Activated CD4-positive, alpha-beta memory T cell treated with anti-CD3 and anti-CD28 coated beads for 36 hours (primary cell): ENCODE measurements at regions not wholly inside any gene's neighbourhood (a gene's known extent, or its start where the extent isn't known, plus 50 kb on each side); places are given as distances from the start of the nearest gene placed in this dataset.
"Not testable (repeated sequence)": the region's sequence is repeated elsewhere in the genome, so short reads cannot be mapped to it uniquely, and the experiment has no call there.

ENCODE experiments used
- CTCF ChIA-PET: fragments of 350-600 bp; sonication (Branson Sonifier 250); formaldehyde crosslinking; loops from one replicate; lab custom pipeline; 2021; ENCODE audit warnings: antibody characterized with exemption, inconsistent platforms; lab: Charles Lee
- POLR2A ChIA-PET: fragments of 350-600 bp; sonication (Branson Sonifier 250); formaldehyde crosslinking; loops from one replicate; lab custom pipeline; 2021; ENCODE audit warnings: antibody characterized with exemption; lab: Charles Lee
- DNase-seq: peaks from one replicate; pipeline ENCODE4 v3.0.0-alpha.2; 2020
- H3K27ac Mint-ChIP-seq: one replicate; pipeline ENCODE4 v1.8.0; 2021; ENCODE audit warnings: mixed read lengths
- H3K27me3 Mint-ChIP-seq: one replicate; pipeline ENCODE4 v1.8.0; 2021; ENCODE audit warnings: mixed read lengths
- H3K36me3 Mint-ChIP-seq: one replicate; pipeline ENCODE4 v1.8.0; 2021; ENCODE audit warnings: mixed read lengths
- H3K4me1 Mint-ChIP-seq: one replicate; pipeline ENCODE4 v1.8.0; 2021; ENCODE audit warnings: low read depth, mixed read lengths
- H3K4me3 Mint-ChIP-seq: one replicate; pipeline ENCODE4 v1.8.0; 2021; ENCODE audit warnings: mild to moderate bottlenecking, mixed read lengths
- H3K9me3 Mint-ChIP-seq: one replicate; pipeline ENCODE4 v1.8.0; 2021; ENCODE audit warnings: mixed read lengths
- intact Hi-C: fragments of 100-400 bp; cut with micrococcal nuclease; formaldehyde crosslinking; loops from one replicate; pipeline ENCODE4 v1.15.1; 2023

DNA sequence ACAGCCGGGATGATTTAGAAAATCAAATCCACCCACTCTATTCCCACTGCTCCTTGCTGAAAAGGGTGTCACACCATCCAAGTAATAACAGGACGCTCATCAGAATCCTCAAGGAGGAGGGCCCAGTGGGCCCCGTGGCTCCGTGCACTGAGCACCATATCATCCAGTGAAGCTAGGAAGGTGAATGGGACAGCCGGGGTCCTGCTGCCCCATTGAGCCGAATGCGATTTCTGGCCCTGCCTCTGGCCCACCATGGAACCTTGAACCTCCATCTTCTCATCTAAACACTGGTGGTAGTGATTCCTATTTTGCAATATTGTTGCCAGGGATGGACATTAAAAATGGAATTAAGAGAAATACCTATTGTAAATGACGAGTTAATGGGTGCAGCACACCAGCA lies 99.1 kb upstream of the SLC6A11 start:
- Mint-ChIP-seq H3K36me3 (no peaks in the 10 kb centered on the region), H3K4me3 (no peak overlapping the region), H3K9me3 (no peaks in the 10 kb centered on the region), H3K4me1 (no peaks in the 10 kb centered on the region), H3K27me3 (peaks cover 16% of the 10 kb centered on the region), H3K27ac (no peak overlapping the region)
- ChIA-PET POLR2A (no interaction called here), CTCF (interaction anchor here (0.6 kb wide), 1 partner anchor 894 kb away, joined by 3 read pairs; no protein-coding TSS in a partner anchor)
- intact Hi-C loops = no loop called here
- no peak for DNase-seq

DNA sequence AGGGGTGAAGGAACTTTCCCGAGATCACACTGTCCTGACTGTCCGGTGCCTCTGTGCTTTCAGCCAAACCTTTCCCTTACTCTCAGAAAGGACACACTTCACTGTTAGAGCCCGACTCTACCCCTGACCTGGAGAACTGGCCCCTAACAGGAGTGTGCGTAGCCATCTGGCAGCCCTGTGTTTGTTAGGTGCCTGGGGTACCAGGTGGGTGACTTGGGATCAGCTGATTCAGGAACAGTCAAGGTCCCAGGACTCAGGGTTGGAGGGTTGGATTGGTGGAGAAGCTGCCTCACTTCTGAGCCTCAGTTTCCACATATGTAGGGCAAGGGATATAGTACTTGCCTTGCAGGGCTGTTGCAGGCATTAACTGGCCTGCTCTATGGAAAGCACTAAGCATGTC lies 98.3 kb upstream of the SLC6A11 start:
- no peak for DNase-seq
- Mint-ChIP-seq H3K9me3 (no peaks in the 10 kb centered on the region), H3K4me1 (no peaks in the 10 kb centered on the region), H3K27me3 (peaks cover 15% of the 10 kb centered on the region), H3K4me3 (no peak overlapping the region), H3K36me3 (no peaks in the 10 kb centered on the region), H3K27ac (no peak overlapping the region)
- ChIA-PET CTCF (interaction anchor here (0.6 kb wide), 1 partner anchor 893 kb away, joined by 3 read pairs; no protein-coding TSS in a partner anchor), POLR2A (no interaction called here)
- intact Hi-C loops = no loop called here

DNA sequence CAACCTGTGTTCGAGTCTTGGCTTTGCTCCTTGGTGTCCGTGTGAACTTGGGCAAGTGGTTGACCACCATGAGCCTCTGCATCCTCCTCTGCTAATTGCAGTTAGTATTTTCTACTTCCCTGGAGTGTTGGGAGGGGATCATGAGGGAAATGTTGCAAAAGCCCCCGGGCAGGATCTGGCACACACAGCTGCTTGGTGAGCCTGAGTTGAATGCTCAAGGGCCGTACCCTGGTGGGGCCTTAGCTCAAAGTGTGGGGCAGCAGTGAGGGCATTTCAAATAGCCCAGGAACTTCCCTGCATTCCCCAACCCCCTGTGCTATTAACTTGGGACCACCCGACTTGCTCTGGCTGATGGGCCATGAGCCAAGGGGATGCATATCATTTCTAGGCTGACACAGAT lies 94.9 kb upstream of the SLC6A11 start:
- ChIA-PET POLR2A (no interaction called here), CTCF (no interaction called here)
- Mint-ChIP-seq H3K36me3 (no peaks in the 10 kb centered on the region), H3K4me1 (no peaks in the 10 kb centered on the region), H3K27me3 (peaks cover 6% of the 10 kb centered on the region), H3K9me3 (no peaks in the 10 kb centered on the region), H3K27ac (no peak overlapping the region), H3K4me3 (no peak overlapping the region)
- intact Hi-C loops = no loop called here
- no peak for DNase-seq

DNA sequence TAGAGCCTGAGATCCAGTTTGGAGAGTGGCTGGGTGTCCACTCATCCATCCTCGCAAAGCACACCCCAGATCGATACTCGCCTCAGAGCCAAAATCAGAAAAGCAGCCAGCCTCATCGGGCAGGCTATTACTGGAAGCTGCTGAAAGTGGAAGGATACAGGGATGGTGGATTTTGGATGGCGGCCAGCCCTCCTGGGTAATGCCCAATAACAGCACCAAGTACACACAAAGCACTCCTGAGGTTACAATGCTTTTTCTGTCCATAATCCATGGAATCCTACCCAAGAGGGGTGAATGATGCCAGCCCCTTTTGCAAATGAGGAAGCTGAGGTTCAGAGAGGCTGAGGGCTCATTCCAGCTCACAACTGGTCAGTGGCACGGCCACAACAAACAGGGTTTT lies 93.1 kb upstream of the SLC6A11 start:
- DNase-seq = no peak
- Mint-ChIP-seq H3K36me3 (no peaks in the 10 kb centered on the region), H3K9me3 (no peaks in the 10 kb centered on the region), H3K4me3 (no peak overlapping the region), H3K27ac (no peak overlapping the region), H3K27me3 (peaks cover 9% of the 10 kb centered on the region), H3K4me1 (no peaks in the 10 kb centered on the region)
- intact Hi-C loops = no loop called here
- ChIA-PET CTCF (no interaction called here), POLR2A (no interaction called here)

DNA sequence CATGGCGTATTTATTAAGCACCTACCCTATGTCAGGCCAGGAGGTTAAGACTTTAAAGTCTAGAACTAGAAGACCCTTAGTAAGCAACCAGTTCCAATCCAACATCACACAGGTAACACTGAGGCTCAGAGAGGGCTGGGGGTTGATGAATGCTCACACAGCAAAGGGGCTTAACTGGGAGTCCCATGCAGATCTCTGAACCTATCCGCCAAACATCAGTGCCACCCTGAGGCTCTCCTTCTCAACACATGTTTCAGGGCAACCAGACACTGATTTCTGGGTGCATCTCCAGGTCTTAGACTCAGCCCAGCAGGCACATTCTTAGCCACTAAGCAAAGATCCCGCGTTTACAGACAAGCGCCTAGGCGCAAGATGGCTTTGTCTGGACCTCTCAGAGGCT lies 92.0 kb upstream of the SLC6A11 start:
- intact Hi-C loops = no loop called here
- CTCF ChIA-PET = interaction anchor here (1.5 kb wide), 1 partner anchor 15 kb away, joined by 5 read pairs; no protein-coding TSS in a partner anchor
- H3K4me1 Mint-ChIP-seq = no peaks in the 10 kb centered on the region

DNA sequence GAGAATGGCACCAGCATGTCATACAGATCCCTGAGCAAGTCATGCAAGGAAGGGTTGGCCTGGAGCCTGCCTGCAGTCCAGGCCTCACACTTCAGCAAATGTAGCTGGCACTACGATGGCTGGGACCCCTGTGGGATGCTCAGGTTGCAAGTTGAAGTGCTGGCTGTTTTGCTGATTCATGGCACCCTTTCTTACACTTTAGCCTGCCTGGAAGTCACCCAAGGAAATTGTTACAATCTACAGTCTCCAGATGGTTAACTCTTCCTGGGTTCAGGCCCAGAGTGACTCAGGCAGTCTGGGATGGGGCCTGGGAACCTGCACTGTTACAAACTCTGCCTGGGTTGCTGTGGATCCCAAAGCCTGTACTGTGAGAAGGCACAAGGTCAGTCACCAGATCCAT lies 91.0 kb upstream of the SLC6A11 start:
- no peaks in the 10 kb centered on the region for H3K9me3 Mint-ChIP-seq
- H3K27ac Mint-ChIP-seq = no peak overlapping the region
- DNase-seq = no peak
- no peaks in the 10 kb centered on the region for H3K4me1 Mint-ChIP-seq
- peaks cover 19% of the 10 kb centered on the region for H3K27me3 Mint-ChIP-seq
- H3K4me3 Mint-ChIP-seq = no peak overlapping the region
- ChIA-PET CTCF (interaction anchor here (1.5 to 1.6 kb wide), 2 partner anchors 14 to 381 kb away, joined by 4 to 5 read pairs; no protein-coding TSS in a partner anchor), POLR2A (no interaction called here)
- intact Hi-C loops = no loop called here
- H3K36me3 Mint-ChIP-seq = peaks cover 1% of the 10 kb centered on the region

More for the DNA sequence above, 92.0 kb upstream of the SLC6A11 start:
- no peaks in the 10 kb centered on the region for H3K36me3 Mint-ChIP-seq
- no peaks in the 10 kb centered on the region for H3K9me3 Mint-ChIP-seq
- no peak overlapping the region for H3K4me3 Mint-ChIP-seq
- no peak for DNase-seq
- peaks cover 15% of the 10 kb centered on the region for H3K27me3 Mint-ChIP-seq
- POLR2A ChIA-PET = no interaction called here
- no peak overlapping the region for H3K27ac Mint-ChIP-seq

DNA sequence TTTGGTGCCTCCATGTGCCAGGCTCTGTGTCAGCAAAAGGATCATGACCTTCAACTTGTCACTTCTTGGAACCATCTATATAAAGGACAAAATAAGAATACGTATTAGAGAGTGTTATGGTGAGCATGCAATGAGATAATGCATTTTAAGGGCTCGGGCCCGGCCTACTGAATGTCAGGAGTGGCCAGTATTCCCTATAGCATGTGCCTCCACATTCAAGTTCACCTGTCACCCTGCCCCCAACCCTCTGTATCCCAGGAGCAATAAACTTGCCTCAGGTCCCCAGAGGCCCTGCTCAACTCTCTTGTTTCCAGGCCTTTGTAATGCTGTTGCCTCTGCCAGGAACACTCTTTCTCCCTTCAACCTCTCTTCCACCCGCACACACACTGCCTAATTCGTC lies 90.2 kb upstream of the SLC6A11 start:
- Mint-ChIP-seq H3K4me3 (no peak overlapping the region), H3K4me1 (no peaks in the 10 kb centered on the region), H3K27me3 (peaks cover 19% of the 10 kb centered on the region), H3K27ac (no peak overlapping the region), H3K36me3 (peaks cover 1% of the 10 kb centered on the region), H3K9me3 (no peaks in the 10 kb centered on the region)
- ChIA-PET POLR2A (no interaction called here), CTCF (interaction anchor here (1.5 to 1.6 kb wide), 2 partner anchors 13 to 382 kb away, joined by 4 to 5 read pairs; no protein-coding TSS in a partner anchor)
- intact Hi-C loops = no loop called here
- no peak for DNase-seq

DNA sequence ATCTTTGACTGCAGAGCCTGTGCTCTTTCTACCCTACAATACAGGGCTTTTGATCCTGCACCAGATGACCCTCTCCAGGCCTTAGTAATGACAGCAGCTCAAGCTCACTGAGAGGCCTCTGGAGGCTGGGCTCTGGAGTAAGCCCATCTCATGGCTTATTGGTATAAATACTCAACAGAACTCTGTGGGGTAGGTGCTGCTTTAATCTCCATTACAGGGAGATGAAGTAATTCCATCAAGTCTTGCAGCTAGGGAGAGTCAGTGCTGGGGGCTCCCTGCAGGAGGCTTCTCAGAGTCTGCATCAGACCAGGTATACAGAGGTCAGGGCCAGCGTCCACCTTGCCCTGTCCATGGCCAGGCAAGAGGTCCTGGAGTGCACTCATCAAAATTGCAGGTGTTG lies 89.2 kb upstream of the SLC6A11 start:
- H3K4me3 Mint-ChIP-seq = no peak overlapping the region
- peaks cover 21% of the 10 kb centered on the region for H3K27me3 Mint-ChIP-seq
- H3K27ac Mint-ChIP-seq = no peak overlapping the region
- DNase-seq = no peak
- POLR2A ChIA-PET = no interaction called here
- CTCF ChIA-PET = interaction anchor here (1.0 kb wide), 1 partner anchor 12 kb away, joined by 3 read pairs; no protein-coding TSS in a partner anchor
- H3K36me3 Mint-ChIP-seq = peaks cover 1% of the 10 kb centered on the region
- intact Hi-C loops = no loop called here
- no peaks in the 10 kb centered on the region for H3K4me1 Mint-ChIP-seq
- peaks cover 5% of the 10 kb centered on the region for H3K9me3 Mint-ChIP-seq

DNA sequence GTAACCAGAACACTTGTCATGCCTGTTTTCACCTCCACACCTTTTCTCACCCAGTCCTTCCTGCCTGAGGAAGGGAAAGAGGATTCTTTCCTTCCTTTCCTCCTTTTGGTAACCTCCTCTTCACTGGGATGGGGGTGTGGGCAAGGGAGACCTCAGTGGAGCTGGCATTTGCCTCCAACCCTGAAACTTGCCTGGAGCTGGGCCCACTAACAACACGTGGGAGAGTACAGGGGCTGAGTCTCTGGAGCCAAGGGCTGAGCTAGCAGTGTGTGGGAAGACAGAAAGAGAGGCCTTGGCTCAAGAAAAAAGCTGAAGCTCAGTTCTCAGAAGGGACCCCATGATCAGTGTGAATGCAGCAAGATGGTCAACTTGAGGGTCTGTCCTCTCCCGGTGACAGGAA lies 86.6 kb upstream of the SLC6A11 start:
- no peak for DNase-seq
- POLR2A ChIA-PET = no interaction called here
- intact Hi-C loops = no loop called here
- Mint-ChIP-seq H3K9me3 (peaks cover 29% of the 10 kb centered on the region), H3K27ac (no peak overlapping the region), H3K27me3 (peaks cover 21% of the 10 kb centered on the region), H3K4me1 (no peaks in the 10 kb centered on the region), H3K4me3 (no peak overlapping the region), H3K36me3 (peaks cover 3% of the 10 kb centered on the region)
- CTCF ChIA-PET = interaction anchor here (2.6 kb wide), 1 partner anchor 10 kb away, joined by 11 read pairs; no protein-coding TSS in a partner anchor

DNA sequence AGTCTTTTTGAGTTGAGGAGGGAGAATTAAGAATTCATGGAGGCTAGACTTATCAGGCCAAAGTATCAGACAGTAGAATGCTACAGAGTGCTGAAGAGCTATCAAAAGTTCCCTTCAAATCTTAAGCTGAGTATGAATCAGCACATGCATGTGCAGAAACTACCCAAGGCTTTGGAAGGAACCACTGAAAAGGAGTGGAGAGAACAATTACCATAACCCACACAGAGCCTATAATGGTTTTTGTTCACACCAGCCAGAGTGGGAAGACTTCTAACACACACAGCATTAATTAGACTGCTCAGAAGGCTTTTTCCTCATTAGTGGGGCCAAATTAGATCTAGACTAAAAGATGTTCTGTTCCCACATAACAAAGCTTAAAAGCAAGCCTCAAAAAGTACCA lies 83.7 kb upstream of the SLC6A11 start:
- H3K36me3 Mint-ChIP-seq = peaks cover 3% of the 10 kb centered on the region
- DNase-seq = no peak
- intact Hi-C loops = no loop called here
- CTCF ChIA-PET = interaction anchor here (1.5 kb wide), 1 partner anchor 8 kb away, joined by 5 read pairs; no protein-coding TSS in a partner anchor
- peaks cover 29% of the 10 kb centered on the region for H3K9me3 Mint-ChIP-seq
- no peak overlapping the region for H3K27ac Mint-ChIP-seq
- no peak overlapping the region for H3K4me3 Mint-ChIP-seq
- POLR2A ChIA-PET = no interaction called here
- H3K27me3 Mint-ChIP-seq = peaks cover 34% of the 10 kb centered on the region
- no peaks in the 10 kb centered on the region for H3K4me1 Mint-ChIP-seq

DNA sequence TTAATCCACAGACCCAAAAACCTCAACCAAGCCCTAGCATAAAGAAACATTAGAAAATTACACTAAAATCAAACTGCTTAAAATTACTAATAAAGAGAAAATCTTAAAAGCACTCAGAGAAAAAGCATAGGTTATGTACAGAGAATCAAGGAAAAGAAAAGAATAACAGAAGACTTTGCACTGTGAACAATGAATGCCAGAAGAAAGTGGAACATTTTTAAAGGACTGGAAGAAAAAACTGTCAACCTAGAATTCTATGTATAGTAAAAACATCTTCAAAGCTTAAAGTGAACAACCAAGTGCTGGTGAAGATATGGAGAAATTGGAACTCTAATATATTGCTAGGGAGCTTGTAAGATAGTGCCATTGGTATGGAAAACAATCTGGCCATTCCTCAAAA lies 82.7 kb upstream of the SLC6A11 start:
- H3K36me3 Mint-ChIP-seq = peaks cover 3% of the 10 kb centered on the region
- no peak for DNase-seq
- no peak overlapping the region for H3K27ac Mint-ChIP-seq
- intact Hi-C loops = no loop called here
- CTCF ChIA-PET = no interaction called here
- H3K9me3 Mint-ChIP-seq = peaks cover 29% of the 10 kb centered on the region
- POLR2A ChIA-PET = no interaction called here
- H3K4me1 Mint-ChIP-seq = no peaks in the 10 kb centered on the region
- peaks cover 40% of the 10 kb centered on the region for H3K27me3 Mint-ChIP-seq
- H3K4me3 Mint-ChIP-seq = no peak overlapping the region

DNA sequence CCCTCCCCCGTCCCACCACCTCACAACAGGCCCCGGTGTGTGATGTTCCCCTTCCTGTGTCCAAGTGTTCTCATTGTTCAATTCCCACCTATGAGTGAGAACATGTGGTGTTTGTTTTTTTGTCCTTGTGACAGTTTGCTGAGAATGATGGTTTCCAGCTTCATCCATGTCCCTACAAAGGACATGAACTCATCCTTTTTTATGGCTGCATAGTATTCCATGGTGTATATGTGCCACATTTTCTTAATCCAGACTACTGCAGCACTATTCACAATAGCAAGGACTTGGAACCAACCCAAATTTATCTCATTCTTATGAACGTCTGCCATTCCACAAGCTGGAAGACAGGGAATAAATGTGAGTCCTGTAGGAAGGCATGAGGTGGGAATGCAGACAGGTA lies 79.6 kb upstream of the SLC6A11 start:
- Mint-ChIP-seq H3K27me3 (peaks cover 35% of the 10 kb centered on the region), H3K9me3 (peaks cover 24% of the 10 kb centered on the region)
- CTCF ChIA-PET = interaction anchor here (1.4 kb wide), 1 partner anchor 392 kb away, joined by 3 read pairs; no protein-coding TSS in a partner anchor
- H3K4me3 Mint-ChIP-seq, intact Hi-C loops, POLR2A ChIA-PET, H3K4me1 Mint-ChIP-seq, H3K27ac Mint-ChIP-seq, DNase-seq, H3K36me3 Mint-ChIP-seq: not testable (repeated sequence)

DNA sequence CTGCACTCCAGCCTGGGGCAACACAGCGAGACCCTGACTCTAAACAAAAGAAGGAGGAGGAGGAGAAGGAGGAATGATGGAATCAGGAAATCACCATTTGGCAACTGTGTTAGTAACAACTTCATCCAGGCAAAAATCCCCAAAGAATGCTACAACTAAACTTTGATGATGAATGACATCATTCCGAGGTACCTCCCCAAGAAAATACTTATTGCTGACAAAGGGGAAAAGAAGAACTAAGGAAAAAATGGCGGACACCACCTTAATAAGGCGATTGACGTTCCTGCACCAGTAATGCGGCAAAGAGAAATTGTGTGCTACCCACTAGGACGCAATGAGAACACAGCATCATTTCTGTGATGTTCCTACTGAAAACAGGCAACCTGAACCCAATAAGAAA lies 78.2 kb upstream of the SLC6A11 start:
- Mint-ChIP-seq H3K36me3 (peaks cover 2% of the 10 kb centered on the region), H3K4me3 (no peak overlapping the region), H3K4me1 (peaks cover 2% of the 10 kb centered on the region), H3K9me3 (peaks cover 15% of the 10 kb centered on the region), H3K27ac (no peak overlapping the region), H3K27me3 (peaks cover 35% of the 10 kb centered on the region)
- ChIA-PET POLR2A (no interaction called here), CTCF (interaction anchor here (0.6 to 4.1 kb wide), 27 partner anchors 8 to 417 kb away, joined by 3 to 48 read pairs (median 5); partner anchors contain the start of gene SEC13)
- DNase-seq = no peak
- intact Hi-C loops = loop anchor here (2.0 kb wide), 1 partner anchor 393 kb away; no protein-coding TSS in a partner anchor
